OCI-LY3 (cell line): ENCODE measurements at regions not wholly inside any gene's neighbourhood (a gene's known extent, or its start where the extent isn't known, plus 50 kb on each side); places are given as distances from the start of the nearest gene placed in this dataset.
"Not testable (repeated sequence)": the region's sequence is repeated elsewhere in the genome, so short reads cannot be mapped to it uniquely, and the experiment has no call there.

Experiments used
- CTCF ChIP-seq: fragments of 200-600, 300-600 bp; sonication (generic); IDR thresholded peaks from 2 replicates; pipeline ENCODE4 v1.5.1; 2014; ENCODE audit warnings: antibody characterized with exemption, low read length, low read depth
- EZH2phosphoT487 ChIP-seq: fragments of 200-600 bp; shearing (Covaris generic); IDR thresholded peaks from 2 replicates; pipeline ENCODE4 v1.6.1; 2018; ENCODE audit warnings: antibody characterized with exemption, mixed run types, low read depth

GRCh38 chr7:32814779-32815178, 76.8 kb downstream of the KBTBD2 start:
- TF ChIP-seq CTCF, EZH2phosphoT487: not testable (repeated sequence)
